ENCODE measurements at regions not wholly inside any gene's neighbourhood (a gene's known extent, or its start where the extent isn't known, plus 50 kb on each side); places are given as distances from the start of the nearest gene placed in this dataset.

- no peak for DNase-seq (ENCODE audit: low read depth)
Measured at GRCh38 chr1:17904290-17904689, 149.2 kb downstream of the ACTL8 start.

GRCh38 chr1:17907999-17908398 is 152.9 kb downstream of the ACTL8 start:
- no peak for DNase-seq (ENCODE audit: low read depth)

DNA sequence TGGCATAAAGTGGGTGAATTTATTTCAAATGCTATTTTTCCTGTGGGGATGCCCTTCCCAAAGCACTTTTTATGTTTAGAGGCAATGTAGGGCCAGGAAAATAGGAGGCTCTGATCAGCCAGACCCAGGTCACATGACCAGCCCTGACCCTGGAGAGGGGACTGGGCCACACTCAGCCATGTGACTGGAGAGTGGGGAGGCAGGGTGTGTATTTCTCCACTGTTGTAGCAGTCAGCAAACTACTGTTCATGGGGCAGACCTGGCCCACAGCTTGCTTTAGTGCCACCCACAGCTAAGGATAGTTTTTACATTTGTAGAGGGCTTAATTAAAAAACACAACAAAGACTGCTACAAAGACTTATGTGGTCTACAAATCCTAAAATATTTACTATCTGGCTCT is 153.8 kb downstream of the ACTL8 start:
- DNase-seq (ENCODE audit: low read depth): no peak

DNA sequence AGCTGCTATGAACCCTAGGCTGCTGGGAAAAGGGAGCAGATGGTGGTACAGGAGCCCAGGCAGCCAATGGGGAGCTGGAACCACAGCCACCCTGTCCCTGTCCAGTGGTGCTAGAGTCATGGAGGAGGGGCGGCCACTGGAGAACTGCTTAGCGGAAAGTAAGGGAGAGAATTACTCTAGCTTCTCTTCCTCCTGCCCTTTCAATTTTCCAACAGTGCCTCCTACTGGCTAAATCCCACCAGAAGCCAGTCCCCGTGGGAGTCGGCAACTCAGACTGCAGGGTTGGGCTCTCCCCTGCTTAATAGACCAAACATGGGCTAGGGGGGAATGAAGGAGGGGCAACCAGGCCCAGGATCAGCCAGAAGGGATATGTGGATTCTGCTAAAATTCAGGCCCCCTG is 154.5 kb downstream of the ACTL8 start:
- peak; percentile 8 for DNase-seq (ENCODE audit: low read depth)

DNA sequence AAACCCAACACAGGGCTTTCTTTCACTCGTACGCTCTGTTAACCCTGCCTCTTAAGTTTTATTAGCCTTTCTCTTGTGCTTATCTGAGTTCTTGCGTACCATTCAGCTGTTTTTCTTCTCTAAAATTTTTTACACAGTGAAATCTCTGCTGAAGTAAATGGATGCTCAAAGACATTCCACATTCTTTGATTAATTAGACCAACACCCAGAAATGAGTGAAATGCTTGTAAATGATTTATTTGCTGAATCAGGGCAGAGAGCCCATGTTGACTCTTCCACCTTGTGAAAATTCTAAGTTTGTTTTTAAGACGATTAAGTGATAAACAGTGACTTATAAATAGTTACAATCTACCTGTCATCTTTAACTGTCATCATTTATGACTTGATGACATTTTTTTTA is 156.7 kb downstream of the ACTL8 start:
- no peak for DNase-seq (ENCODE audit: low read depth)

DNA sequence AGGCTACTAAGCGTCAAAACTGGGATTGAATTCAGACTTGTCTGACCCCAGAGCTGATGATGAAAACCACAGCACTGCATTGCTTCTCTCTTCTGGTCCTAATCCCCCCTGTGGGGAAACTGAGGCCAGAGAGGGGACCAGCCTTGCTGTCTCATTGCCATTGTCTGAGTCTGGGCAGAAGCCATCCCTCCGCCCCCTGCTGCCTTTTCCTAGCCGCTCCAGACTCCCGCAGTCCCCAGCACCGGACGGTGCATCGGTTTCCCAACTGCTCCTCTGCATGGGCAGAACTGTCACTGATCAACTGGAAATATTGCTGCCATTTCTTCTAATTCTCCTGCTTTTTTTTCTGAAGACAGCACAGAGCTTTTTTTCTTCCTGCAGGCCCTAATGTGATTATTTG is 157.4 kb downstream of the ACTL8 start:
- DNase-seq (ENCODE audit: low read depth): no peak

DNA sequence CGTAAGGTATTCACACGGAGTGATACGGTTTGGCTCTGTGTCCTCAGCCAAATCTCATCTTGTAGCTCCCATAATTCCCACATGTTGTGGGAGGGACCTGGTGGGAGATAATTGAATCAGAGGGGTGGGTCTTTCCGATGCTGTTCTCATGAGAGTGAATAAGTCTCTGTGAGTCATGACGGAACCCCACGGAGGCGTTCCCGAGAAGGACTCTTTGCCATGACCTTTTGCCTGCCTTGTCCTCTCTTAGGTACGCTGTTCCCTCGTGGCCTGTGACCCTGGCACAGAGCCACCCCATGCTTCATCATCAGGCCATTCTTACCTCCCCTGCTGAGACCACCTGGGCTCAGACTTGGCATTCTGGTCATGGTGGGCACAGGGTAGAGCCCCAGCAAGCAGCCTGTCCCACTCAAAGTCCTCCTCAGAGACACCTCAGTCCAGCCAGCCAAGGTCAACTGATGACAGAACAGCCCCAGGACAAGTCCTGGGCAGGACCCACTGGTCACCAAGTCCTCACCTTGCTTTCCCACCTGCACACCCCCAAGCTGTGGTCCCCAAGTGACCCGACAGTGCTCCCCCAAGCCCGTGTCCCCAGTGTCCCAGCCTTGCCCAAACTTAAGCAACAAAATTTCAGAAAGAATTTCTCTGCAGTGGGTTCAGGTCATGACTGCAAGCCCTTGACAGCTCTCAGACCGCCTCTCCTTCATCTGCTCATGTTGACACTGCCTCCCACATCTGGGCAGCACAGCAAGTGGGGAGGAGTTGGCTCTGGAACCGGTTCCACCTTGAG is 158.4 kb downstream of the ACTL8 start:
- DNase-seq (ENCODE audit: low read depth): no peak

DNA sequence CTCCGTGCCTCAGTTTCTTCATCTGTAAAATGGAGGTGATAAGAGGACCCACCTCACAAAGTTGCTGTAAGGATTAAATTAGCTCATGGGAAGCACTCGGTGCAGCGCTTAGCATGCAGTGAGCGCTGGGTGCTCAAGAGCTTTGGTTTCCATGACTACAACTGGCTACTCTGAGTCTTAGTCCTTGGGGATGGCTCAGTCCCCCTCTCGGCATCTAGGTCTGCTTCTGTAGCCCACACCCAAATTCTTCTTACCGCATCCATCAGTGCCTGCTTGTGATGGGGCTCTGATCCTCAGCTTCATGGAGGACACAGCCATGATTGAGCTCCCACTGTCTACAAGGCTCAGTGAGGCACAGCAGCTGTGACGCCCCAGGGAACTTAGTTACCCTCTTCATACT is 159.0 kb downstream of the ACTL8 start:
- no peak for DNase-seq (ENCODE audit: low read depth)

- DNase-seq (ENCODE audit: low read depth): no peak
Measured at GRCh38 chr1:17914987-17915386, 159.9 kb downstream of the ACTL8 start.

DNA sequence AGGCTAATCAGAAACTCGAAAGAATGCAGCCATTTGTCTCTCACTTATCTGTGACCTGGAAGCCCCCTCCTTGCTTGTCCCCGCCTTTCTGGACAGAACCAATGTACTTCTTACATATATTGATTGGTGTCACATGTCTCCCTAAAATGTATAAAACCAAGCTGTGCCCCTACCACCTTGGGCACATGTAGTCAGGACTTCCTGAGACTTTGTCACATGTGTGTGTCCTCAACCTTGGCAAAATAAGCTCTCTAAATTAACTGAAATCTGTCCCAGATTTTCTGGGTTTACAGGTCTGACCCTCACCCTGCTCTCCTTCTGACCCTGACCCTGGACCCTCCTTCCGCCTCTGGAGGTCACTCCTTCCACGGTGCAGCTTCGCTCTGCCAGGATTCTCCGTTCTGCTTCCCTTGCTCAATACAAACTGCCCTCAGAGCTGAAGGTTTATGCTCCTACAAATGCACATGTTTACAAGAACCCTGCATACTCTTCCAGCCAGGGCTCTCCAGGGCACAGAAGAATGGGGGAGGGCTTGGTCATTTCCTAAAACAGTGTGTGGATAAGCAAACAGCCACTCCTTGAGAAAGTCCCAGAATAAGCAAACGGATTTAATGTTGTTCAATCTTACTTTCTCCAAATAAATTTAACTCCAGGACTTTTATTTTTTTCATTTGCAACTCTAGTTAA is 160.5 kb downstream of the ACTL8 start:
- DNase-seq (ENCODE audit: low read depth): no peak

- no peak for DNase-seq (ENCODE audit: low read depth)
Measured at GRCh38 chr1:17916702-17917101, 161.6 kb downstream of the ACTL8 start.

DNA sequence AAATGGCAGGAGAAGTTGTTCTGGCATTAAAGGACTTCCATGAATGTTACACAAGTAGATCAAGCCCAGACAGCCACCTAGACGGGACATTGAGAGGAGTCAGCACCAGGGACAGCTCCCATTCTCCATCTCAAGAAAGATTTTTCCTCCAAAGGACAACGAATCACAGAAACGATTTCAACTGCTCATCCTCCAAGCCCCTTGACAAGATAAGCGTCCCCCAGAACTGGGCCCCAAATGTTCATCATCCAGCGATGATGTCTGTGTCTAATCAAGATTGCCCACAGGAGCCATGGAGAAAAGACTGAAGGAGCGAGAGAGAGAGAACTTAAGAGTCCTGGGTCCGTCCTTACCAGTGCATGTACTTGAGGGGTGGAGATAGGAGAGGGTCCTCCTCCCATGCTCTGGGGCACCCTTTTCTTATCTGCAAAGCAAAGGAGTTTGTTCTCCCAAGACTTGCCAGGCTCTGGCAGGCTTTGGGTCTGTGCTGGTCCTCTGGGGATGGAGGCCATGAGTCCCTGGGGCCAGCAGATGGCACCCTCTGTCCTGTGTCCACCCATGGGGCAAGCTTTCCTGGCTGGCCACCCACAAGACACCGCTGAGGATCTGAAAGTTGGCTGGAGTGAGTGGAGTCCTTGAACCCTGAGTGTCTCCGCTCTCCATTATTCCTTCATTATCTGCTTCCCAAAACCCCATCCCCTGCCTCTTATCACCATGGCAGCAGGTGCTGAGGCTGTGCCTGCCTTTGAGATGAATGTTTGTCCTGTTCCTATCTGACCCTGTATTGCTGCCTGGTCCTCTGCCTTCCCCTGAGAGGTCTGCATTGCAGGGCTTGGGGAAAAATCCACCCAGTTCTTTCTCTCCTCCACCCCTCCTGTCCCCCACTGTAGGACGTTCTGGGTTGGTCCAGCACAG is 164.6 kb downstream of the ACTL8 start:
- DNase-seq (ENCODE audit: low read depth): peak; percentile 54

DNA sequence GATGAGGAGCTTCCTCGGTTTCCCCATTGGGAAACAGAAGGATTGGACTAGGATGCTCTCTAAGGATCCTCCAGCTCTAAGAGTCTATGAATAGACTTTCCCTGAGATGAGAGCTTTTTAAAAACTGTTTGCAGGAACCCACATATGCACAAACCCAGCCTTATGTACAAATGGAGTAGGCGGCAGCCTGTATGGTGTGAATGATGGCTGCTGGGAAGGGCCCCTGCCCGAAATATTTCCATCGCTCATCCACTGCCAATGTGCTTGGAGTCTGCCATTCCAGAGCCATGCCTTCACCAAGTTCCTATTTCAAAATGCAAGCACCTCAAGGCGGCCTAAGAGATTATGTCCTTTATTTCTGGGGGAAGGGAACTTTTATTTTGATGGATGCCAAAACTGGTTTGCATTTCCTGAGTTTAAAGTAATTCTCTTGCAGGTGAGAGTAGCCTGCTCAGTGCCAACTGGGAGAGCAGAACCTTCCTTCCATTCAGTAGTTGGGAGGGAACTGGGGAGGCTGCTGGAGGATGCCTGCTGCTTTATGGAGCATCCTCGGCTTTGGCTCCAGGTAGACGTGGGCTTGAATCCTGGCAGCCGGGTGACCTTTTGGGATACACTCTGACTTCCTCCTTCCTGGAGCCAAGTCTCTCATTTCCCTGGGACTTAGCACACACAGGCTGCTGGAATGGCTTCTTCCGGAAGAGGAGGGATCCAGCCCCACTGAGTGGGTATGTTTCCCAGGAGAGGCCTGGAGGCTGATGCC is 165.9 kb downstream of the ACTL8 start:
- DNase-seq (ENCODE audit: low read depth): no peak

DNA sequence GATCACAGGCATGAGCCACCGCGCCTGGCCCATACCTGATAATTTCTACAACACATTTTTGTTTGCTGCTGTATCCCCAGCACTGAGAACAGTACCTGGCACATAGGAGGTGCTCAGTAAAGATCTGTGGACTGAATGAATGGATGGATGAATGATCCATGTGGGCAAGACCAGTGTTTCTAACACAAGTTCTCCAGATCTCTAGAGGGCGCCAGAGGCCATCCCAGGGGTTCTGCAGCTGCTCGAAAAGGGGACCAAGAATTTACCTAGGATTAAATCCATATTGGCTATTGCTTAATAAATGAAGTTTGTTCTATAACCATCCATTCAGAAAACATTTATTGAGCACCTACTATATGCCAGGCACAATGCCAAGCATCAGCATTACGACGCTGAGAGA is 167.7 kb downstream of the ACTL8 start:
- peak; percentile 49 for DNase-seq (ENCODE audit: low read depth)

DNA sequence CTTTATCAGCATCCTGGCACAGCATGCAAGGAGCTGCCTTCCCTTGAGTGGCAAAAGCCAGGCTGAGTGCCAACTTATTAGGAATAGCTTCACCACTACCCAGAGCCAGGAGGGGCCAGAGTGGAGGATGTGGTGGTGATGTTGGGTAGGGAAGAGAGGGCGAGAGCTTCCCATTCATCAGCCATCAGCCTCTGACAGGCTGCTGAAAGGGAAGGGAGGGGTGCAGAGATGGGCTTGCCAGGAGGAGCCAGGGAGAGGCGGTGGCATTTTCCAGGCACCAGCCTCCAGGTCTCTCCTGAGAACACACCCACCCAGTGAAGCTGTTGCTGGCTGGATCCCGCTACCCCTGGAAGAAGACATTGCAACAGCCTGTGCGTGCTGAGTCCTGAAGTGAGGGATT is 168.5 kb downstream of the ACTL8 start:
- no peak for DNase-seq (ENCODE audit: low read depth)

DNA sequence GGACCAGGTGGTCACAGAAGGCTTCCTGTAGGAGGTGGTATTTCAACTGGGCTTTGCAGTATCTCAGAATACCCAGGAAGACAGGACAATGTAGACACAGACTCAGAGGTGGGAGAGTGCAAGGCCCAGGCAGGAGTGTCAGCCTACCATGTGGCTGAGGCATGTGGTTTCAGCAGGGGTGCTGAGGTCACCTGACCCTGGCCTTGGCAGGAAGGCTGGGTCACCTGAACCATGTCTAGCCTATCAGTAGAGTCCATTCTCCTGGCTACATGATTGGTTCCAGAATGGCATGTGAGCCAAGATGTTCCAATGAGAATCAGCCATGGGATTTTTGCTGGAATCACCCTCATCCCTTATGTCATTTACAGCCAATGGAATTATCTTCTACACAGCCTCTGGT is 169.4 kb downstream of the ACTL8 start:
- no peak for DNase-seq (ENCODE audit: low read depth)

- no peak for DNase-seq (ENCODE audit: low read depth)
Measured at GRCh38 chr1:17925290-17926237, 170.4 kb downstream of the ACTL8 start.

DNA sequence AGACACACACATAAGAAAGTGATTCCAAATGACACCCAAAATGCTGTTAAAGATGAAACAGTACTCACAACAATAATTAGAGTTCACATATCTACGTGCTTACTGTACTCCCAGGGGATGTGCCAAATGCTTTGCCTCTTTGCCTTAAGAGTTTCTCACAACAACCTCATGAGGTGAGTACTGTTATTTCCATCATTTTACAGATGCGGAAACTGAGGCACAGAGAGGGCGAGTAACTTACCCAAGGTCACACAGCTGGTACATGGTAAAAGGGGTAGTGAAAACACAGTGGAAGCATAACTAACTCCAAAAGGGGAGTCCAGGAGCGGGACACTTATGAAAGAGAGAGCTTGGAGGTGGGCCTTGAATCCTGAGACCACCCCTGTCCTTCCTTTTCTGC is 171.8 kb downstream of the ACTL8 start:
- no peak for DNase-seq (ENCODE audit: low read depth)

GRCh38 chr1:17927952-17928351 is 172.8 kb downstream of the ACTL8 start:
- DNase-seq (ENCODE audit: low read depth): no peak

- DNase-seq (ENCODE audit: low read depth): no peak
Measured at GRCh38 chr1:17929224-17929623, 174.1 kb downstream of the ACTL8 start.

GRCh38 chr1:17930635-17931034 is 175.5 kb downstream of the ACTL8 start:
- DNase-seq (ENCODE audit: low read depth): no peak
